IPS DF 4.7 (cell line): ENCODE measurements at regions not wholly inside any gene's neighbourhood (a gene's known extent, or its start where the extent isn't known, plus 50 kb on each side); places are given as distances from the start of the nearest gene placed in this dataset.

Experiments used
- DNase-seq: peaks from one replicate; pipeline ENCODE4 v3.0.0-alpha.2; 2013; ENCODE audit warnings: low spot score; ENCODE audit errors: extremely low read depth

- DNase-seq, result no peak
Measured at GRCh38 chr10:129029851-129030602, 437.0 kb upstream of the MGMT start.

- no peak for DNase-seq
Measured at GRCh38 chr10:129030603-129030895, 436.5 kb upstream of the MGMT start.

- no peak for DNase-seq
Measured at GRCh38 chr10:129030996-129031843, 435.8 kb upstream of the MGMT start.

- no peak for DNase-seq
Measured at GRCh38 chr10:129031844-129032150, 435.2 kb upstream of the MGMT start.

GRCh38 chr10:129032372-129033313, 434.4 kb upstream of the MGMT start:
- DNase-seq, result no peak

- no peak for DNase-seq
Measured at GRCh38 chr10:129033340-129033739, 433.7 kb upstream of the MGMT start.

GRCh38 chr10:129033790-129034272, 433.2 kb upstream of the MGMT start:
- no peak for DNase-seq

GRCh38 chr10:129035052-129035827, 431.8 kb upstream of the MGMT start:
- no peak for DNase-seq

- no peak for DNase-seq
Measured at GRCh38 chr10:129038522-129038921, 428.5 kb upstream of the MGMT start.

GRCh38 chr10:129039406-129040370, 427.4 kb upstream of the MGMT start:
- DNase-seq, result no peak

- no peak for DNase-seq
Measured at GRCh38 chr10:129040377-129040776, 426.7 kb upstream of the MGMT start.

- no peak for DNase-seq
Measured at GRCh38 chr10:129041916-129042315, 425.1 kb upstream of the MGMT start.

- DNase-seq, result no peak
Measured at GRCh38 chr10:129042776-129043595, 424.1 kb upstream of the MGMT start.

- DNase-seq, result no peak
Measured at GRCh38 chr10:129043691-129044090, 423.4 kb upstream of the MGMT start.

GRCh38 chr10:129045599-129045998, 421.4 kb upstream of the MGMT start:
- DNase-seq, result no peak

- DNase-seq, result no peak
Measured at GRCh38 chr10:129046065-129046681, 420.9 kb upstream of the MGMT start.

- DNase-seq, result no peak
Measured at GRCh38 chr10:129046962-129047361, 420.1 kb upstream of the MGMT start.

GRCh38 chr10:129047600-129047999, 419.4 kb upstream of the MGMT start:
- no peak for DNase-seq

- DNase-seq, result no peak
Measured at GRCh38 chr10:129048513-129048912, 418.5 kb upstream of the MGMT start.
